ENCODE measurements at regions not wholly inside any gene's neighbourhood (a gene's known extent, or its start where the extent isn't known, plus 50 kb on each side); places are given as distances from the start of the nearest gene placed in this dataset.
A peak's percentile ranks its signal among the peaks of the same experiment; 100 is the strongest.

DNA sequence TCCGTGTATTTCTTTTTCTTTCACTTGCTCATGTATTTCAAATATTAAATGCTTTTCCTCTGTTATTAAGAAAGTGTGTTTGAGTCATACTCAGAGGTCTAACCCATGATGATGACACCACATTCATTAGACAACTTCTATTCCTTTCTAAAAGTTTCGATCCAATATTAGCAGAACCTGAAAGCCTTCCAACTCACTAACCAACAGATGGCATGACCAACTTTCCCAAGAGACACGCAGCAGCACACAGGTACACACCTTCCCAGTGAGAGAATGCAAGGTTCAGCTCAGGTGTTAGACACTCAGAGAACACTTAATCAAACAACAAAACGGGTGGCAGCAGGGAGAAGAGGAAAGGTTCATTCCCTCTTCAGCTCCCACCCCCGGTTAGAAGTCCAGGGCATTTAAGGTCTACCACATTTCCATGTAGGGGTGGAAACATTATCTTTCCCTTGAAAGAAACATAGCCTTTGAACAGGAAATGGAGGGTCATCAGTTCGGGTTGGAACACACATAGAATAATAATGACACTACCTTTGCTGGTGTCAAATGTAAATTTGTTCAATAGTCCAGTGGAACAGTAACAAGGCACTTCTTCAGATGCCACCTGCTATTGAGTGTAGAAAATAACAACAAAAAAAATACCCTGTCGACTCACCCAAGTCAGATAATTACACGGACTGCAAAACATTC is 404.2 kb downstream of the COG6 start:
- Mint-ChIP-seq H3K27ac (peak overlapping the region; percentile 44), H3K9me3 (no peaks in the 10 kb centered on the region), H3K27me3 (no peaks in the 10 kb centered on the region), H3K36me3 (ENCODE audit: low read depth) (no peaks in the 10 kb centered on the region), H3K4me3 (peak overlapping the region; percentile 55), H3K4me1 (peaks cover 33% of the 10 kb centered on the region)
- ATAC-seq (replicated peaks): peak; percentile 11

DNA sequence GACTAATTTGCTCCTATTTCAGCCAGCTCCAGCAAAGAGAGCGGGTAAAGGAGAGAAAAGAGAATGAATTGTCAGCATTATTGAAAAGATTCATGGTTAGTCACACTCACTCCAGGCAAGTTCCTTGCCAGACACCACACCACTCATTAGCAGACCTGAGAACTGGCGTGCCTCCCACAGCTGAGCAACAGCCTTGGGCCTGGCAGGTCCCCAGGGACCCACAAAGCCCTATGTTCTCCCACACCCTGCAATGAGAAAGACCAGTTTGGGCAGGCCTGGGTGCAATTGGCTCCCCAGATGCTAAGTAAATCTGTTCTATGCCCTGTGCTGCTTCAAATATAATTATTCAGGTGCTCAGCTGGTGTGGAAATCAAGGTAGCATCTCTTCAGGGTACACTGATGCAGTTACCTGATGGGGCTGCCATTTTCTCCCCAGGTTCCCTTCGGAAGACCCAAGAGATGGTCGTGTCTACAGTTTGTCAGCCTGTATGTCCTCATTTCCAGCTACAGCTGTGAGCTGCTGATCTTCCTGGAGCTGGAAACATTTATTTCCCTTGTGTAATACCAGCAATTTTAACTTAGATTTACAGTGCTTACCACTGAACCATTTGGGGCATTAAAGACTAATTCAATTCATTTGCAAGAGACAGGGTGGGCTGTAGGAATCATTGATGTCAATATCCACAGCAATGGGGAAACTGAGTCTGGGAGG is 405.0 kb downstream of the COG6 start:
- Mint-ChIP-seq H3K27me3 (no peaks in the 10 kb centered on the region), H3K27ac (peak overlapping the region; percentile 44), H3K4me3 (peak overlapping the region; percentile 55), H3K4me1 (peaks cover 36% of the 10 kb centered on the region), H3K9me3 (no peaks in the 10 kb centered on the region), H3K36me3 (ENCODE audit: low read depth) (no peaks in the 10 kb centered on the region)
- peak; percentile 93 for ATAC-seq (replicated peaks)

DNA sequence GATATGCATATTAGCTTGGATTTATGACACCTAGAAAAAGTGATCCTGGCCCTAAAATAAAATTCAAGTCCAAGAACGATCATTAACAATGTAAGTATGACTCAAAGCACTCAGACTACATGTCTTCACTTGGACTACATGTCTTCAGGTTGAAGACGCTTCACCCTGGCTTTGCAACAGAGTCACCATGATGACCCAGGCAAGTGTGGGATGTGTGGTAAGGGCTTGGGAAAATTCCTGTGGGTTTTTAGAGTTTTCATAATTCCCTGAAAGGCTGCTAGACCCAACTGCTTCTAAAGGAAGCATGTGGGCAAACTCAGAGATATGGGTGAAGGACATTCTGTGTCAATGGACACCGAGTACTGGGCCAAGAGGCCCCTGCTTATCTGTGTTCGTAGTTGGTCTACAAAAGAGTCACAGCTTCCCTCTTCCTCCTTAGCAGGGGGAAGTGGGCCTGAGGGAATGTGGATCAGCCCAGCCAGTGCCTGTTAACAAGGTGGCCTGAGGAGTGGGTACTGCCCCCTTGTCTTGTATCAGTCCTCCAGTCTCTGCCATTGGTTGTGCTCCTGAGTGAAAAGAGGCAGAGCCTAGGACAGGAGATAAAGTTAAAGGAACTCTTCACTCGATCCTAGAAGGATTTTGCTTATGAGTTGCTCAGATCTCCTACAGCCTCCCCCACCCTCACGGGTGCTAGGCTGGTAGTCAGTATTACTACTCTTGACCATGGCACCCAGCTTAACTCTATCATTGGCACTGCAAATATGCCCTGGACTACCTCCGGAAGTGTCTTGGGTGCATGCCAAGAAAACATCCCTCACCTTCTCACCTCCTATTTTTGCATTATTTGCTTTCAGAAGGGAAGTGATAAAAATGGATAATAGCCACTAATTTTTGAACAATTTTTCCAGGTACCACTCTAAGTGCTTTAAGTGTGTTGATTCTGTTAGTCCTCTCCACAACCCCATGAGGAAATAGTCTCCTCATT is 406.3 kb downstream of the COG6 start:
- peaks cover 36% of the 10 kb centered on the region for H3K4me1 Mint-ChIP-seq
- no peak overlapping the region for H3K27ac Mint-ChIP-seq
- H3K27me3 Mint-ChIP-seq: no peaks in the 10 kb centered on the region
- H3K9me3 Mint-ChIP-seq: no peaks in the 10 kb centered on the region
- no peak for ATAC-seq (replicated peaks)
- no peaks in the 10 kb centered on the region for H3K36me3 Mint-ChIP-seq (ENCODE audit: low read depth)
- H3K4me3 Mint-ChIP-seq: no peak overlapping the region

DNA sequence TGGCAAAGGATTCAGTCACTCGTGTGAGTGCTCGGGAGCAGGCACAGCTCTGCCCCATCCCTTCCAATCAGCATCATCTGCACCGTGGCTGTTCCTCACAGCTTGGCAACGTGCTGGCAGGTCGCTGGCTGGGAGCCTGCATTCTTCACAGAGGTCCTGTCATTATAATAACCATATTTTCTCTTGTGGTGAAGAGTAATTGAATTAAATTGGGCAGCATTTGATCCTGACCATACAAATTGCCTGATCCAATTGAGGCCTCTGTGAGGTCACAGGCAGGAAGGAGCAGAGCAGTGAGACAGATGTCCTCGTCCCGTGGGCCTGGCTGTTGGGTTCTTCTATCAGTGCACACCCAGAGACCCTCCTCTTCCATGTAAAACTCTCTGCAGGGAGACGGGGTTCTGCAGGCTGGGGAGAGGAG is 407.8 kb downstream of the COG6 start:
- peaks cover 36% of the 10 kb centered on the region for H3K4me1 Mint-ChIP-seq
- H3K27ac Mint-ChIP-seq: peak overlapping the region; percentile 2
- H3K27me3 Mint-ChIP-seq: no peaks in the 10 kb centered on the region
- no peak for ATAC-seq (replicated peaks)
- H3K36me3 Mint-ChIP-seq (ENCODE audit: low read depth): no peaks in the 10 kb centered on the region
- no peaks in the 10 kb centered on the region for H3K9me3 Mint-ChIP-seq
- no peak overlapping the region for H3K4me3 Mint-ChIP-seq

DNA sequence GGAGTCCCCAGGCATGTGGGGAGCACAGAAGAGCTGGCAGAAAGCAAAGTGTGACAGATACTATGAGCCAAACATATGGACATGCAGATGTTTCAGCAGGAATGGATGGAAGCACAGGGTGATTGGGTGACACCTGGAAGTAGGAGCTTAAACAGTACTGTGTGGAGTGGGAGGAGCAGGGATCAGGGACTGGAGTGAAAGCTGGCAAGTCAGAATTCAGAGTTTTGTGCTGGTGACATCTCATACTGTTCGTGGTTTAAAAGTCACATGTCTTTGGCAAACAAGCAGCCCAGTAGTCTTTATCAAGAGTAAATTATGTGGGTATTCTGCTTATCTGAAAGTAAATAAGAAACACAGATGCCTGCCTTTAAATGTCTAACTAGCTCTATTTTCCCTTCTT is 408.2 kb downstream of the COG6 start:
- Mint-ChIP-seq H3K27ac (peak overlapping the region; percentile 2), H3K27me3 (no peaks in the 10 kb centered on the region), H3K36me3 (ENCODE audit: low read depth) (no peaks in the 10 kb centered on the region), H3K9me3 (no peaks in the 10 kb centered on the region), H3K4me1 (peaks cover 33% of the 10 kb centered on the region), H3K4me3 (no peak overlapping the region)
- ATAC-seq (replicated peaks): no peak

DNA sequence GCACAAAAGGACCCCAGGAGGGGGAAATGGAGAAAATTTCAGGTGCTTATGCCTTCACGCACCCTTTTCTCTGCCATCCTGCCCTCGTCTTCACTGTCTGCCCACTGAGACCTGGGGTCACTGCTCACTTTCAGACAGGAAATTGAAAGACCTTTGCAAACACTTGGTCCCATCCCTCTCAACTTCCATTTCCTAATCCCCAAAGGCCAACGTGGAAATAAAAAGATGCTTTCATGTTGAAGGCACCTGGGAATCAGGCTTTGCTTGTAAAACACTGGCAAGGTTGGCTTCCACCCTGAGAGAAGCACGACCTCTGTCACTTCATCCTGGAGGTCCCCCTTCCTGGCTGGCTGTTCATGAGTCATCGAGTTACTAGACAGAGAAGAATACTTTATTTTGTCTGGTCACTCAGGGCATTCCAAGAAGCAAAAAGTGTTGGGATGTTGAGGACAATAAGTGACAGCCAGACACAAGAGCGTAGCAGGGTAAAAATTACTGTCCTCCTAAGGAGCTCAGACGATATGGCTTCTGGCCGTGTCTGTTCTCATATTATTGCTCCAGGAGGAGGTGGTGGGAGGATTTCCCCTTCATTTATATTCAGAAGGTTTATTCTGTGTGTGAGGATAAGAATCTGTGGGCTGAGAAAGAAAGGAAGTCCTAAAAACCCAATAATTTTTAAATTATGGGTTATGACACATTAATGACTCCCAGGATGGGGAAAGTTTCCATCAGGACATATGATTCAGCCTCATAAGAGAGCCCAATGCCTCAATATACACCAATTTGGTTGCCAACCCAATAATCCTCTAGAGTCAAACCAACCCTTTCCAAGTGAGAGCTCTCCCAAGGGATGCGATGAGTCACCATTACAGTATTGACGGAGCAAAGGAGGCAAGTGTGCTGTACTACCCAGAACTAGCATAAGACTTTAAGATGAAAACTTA is 409.0 kb downstream of the COG6 start:
- Mint-ChIP-seq H3K27ac (peak overlapping the region; percentile 2), H3K27me3 (no peaks in the 10 kb centered on the region), H3K4me1 (peaks cover 35% of the 10 kb centered on the region), H3K9me3 (no peaks in the 10 kb centered on the region), H3K36me3 (ENCODE audit: low read depth) (no peaks in the 10 kb centered on the region), H3K4me3 (no peak overlapping the region)
- ATAC-seq (replicated peaks): no peak

DNA sequence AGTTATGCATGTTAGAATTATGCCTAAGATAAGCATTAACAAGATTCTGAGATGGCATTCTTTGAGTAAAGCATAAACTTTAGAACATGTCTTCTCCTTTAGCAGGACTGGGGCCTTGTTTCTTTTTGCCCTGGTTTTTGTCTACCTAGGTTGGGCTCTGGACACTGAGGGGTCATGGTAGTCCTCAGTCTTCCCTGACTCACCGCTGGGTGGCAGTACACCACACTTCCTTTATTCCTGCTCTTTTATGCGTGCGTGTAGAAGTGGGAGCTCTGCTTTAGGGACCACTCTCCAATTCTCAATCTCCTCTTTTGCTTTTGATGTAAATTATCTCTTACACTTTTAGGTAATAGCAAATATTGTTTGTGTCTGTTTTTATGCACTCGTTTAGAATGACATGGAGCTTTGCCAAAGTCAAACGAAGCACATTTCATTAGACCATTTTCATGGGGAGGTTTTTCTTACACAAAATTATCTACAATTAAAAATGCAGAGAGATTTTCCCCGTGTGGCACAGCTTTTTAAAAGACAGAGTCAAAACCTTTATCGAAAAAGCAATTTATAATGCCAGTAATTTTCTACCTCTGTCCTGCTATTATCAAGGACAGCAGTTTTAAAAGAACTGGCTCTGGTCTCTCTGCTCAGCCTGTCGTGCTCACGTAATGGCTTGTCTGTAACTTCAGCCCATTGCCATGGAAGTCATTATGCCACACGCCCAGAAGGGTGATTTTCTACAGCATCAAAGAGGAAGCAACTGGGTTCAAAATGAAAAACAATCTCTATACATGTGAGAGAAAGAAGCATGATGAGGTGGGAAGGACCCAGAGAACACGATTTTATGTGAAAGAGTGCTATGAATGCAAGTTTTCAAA is 413.9 kb downstream of the COG6 start:
- Mint-ChIP-seq H3K4me3 (peak overlapping the region; percentile 35), H3K9me3 (no peaks in the 10 kb centered on the region), H3K36me3 (ENCODE audit: low read depth) (no peaks in the 10 kb centered on the region), H3K27me3 (no peaks in the 10 kb centered on the region), H3K27ac (no peak overlapping the region), H3K4me1 (peaks cover 20% of the 10 kb centered on the region)
- peak; percentile 91 for ATAC-seq (replicated peaks)

DNA sequence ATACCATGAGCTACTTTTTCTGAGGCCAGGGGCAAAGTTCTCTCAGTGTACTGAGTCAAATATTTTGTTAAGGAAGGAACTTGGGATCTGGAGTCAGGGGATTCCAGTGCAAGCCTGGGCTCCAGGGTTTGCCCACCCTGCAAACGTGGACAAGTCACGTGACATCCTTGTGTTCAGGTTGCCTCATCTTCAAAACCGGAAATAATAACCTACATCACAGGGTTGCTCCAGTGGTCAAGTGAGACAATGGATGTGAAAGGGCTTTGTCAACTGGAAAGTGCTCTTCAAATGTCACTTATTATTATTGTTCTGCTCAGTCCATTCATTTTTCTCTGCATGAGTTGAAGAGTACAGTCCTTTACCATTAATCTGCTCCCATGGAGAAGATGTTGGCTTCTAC is 414.9 kb downstream of the COG6 start:
- ATAC-seq (replicated peaks): peak; percentile 29
- Mint-ChIP-seq H3K36me3 (ENCODE audit: low read depth) (no peaks in the 10 kb centered on the region), H3K4me3 (peak overlapping the region; percentile 14), H3K9me3 (no peaks in the 10 kb centered on the region), H3K27ac (peak overlapping the region; percentile 58), H3K4me1 (peaks cover 14% of the 10 kb centered on the region), H3K27me3 (no peaks in the 10 kb centered on the region)

DNA sequence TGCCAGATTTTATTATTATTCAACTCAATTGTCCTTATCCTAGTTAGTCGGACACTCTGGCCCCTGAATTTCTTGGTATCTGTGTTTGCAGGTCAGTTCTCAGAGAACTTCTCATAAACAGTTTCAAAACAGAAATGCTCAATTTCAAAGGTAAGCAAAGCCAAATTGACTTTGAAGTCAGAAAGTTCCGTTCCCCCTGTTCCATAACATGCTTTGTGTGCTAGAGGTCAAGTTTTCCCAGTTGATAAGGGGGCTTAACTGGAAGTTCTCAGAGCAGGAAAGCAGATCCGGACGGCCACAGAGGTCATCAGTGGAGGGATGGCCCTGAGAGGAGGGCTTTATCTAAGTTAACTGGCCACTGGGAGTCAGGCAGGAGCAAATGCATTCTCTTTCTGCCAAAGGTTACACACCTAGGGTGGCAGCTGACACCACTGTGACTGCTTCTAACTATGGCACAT is 417.2 kb downstream of the COG6 start:
- H3K9me3 Mint-ChIP-seq: no peaks in the 10 kb centered on the region
- H3K27ac Mint-ChIP-seq: no peak overlapping the region

DNA sequence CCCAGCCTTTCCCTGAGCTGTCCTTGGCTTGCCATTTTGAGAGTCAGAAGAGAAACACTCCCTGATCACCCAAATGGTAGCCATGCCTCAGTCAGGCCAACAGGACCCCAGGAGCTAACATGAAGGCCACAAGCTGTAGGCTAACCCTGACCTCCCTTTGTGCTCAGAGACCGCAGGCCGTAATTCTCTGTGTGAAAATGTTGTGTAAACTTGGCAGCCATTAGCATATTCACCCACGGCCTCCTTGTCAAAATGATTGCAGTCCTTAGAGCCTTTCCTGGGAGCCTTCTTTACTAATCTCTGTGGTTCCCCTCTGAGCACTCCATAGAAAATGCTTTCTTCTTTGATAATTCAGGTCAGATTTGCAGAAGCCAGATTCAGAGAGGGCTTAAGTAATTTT is 418.9 kb downstream of the COG6 start:
- H3K27ac Mint-ChIP-seq: no peak overlapping the region
- no peak for ATAC-seq (replicated peaks)
- H3K9me3 Mint-ChIP-seq: no peaks in the 10 kb centered on the region
- no peaks in the 10 kb centered on the region for H3K27me3 Mint-ChIP-seq
- H3K4me3 Mint-ChIP-seq: no peak overlapping the region
- H3K36me3 Mint-ChIP-seq (ENCODE audit: low read depth): no peaks in the 10 kb centered on the region
- peaks cover 10% of the 10 kb centered on the region for H3K4me1 Mint-ChIP-seq

More for the DNA sequence above, 417.2 kb downstream of the COG6 start:
- Mint-ChIP-seq H3K36me3 (ENCODE audit: low read depth) (no peaks in the 10 kb centered on the region), H3K4me3 (no peak overlapping the region), H3K27me3 (no peaks in the 10 kb centered on the region), H3K4me1 (peaks cover 14% of the 10 kb centered on the region)
- ATAC-seq (replicated peaks): no peak

DNA sequence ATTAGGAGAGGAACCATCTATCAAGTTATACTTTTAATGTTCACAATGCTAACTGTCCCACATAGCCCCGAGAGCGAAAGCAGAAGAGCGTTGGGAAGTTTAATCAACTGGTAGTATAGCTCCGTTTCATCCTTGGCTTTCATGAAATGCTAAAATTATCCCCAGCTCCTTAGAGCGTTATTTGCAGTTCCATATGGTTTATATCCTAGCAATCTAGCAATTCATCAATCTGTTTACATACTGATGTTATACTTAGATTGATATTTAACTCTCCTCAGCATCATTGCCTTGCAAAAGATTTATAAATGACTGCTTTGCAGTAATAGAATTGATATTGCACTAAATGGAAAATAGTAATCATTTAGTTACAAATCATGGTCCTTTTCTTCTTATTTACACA is 419.8 kb downstream of the COG6 start:
- no peak overlapping the region for H3K27ac Mint-ChIP-seq
- no peak for ATAC-seq (replicated peaks)

DNA sequence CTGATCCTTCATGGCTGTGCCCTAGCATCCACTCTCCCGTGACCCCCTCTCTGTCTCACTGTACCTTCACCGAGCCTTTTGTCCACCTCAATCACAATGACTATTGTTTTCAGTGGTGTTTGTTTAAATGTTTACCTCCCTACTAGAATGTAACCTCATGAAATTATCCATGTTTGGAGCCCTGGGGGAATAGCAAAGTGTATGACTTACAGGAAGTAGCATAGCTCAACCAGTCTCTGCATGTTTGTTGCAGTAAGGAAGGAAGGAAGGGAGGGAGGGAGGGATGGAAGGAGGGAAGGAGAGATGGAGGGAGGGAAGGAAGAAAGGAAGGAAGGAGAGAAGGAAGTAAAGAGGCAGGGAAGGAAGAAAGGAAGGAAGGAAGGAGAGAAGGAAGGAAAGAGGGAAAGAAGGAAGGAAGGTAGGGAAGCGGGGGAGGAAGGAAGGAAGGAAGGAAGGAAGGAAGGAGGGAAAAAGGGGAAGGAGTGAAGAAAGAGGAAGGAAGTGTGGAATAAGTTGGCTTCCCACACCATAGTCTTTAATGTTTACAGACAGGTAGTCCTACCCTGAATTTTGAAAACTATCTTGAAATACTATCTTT is 421.4 kb downstream of the COG6 start:
- no peak for ATAC-seq (replicated peaks)
- Mint-ChIP-seq H3K4me3 (no peak overlapping the region), H3K27ac (no peak overlapping the region), H3K4me1 (no peaks in the 10 kb centered on the region), H3K36me3 (ENCODE audit: low read depth) (no peaks in the 10 kb centered on the region), H3K9me3 (no peaks in the 10 kb centered on the region), H3K27me3 (no peaks in the 10 kb centered on the region)

More for the DNA sequence above, 419.8 kb downstream of the COG6 start:
- H3K27me3 Mint-ChIP-seq: no peaks in the 10 kb centered on the region
- no peaks in the 10 kb centered on the region for H3K9me3 Mint-ChIP-seq
- no peak overlapping the region for H3K4me3 Mint-ChIP-seq
- H3K36me3 Mint-ChIP-seq (ENCODE audit: low read depth): no peaks in the 10 kb centered on the region
- H3K4me1 Mint-ChIP-seq: peaks cover 5% of the 10 kb centered on the region
